ENCODE measurements at regions not wholly inside any gene's neighbourhood (a gene's known extent, or its start where the extent isn't known, plus 50 kb on each side); places are given as distances from the start of the nearest gene placed in this dataset.

- Histone ChIP-seq H3K4me3 (no peak overlapping the region), H3K9me3 (no peaks in the 10 kb centered on the region), H3K36me3 (no peaks in the 10 kb centered on the region), H3K4me1 (no peaks in the 10 kb centered on the region), H3K27me3 (no peaks in the 10 kb centered on the region), H3K27ac (no peak overlapping the region)
- intact Hi-C loops (cut with DNase I), result no loop called here
- TF ChIP-seq POLR2A (IDR thresholded peaks at IDR 0.05), result no peak
- TF ChIP-seq CTCF (IDR thresholded peaks at IDR 0.05), result no peak
- DNase-seq, result no peak
- 50 to 56% methylated on average over 8 of the region's 8 CpGs for WGBS, 2 donors
Measured at GRCh38 chr2:224638301-224638823, 53.2 kb upstream of the CUL3 start.

Measured in esophagus squamous epithelium (tissue), 5 donors.